Loucy (cell line): ENCODE measurements at regions not wholly inside any gene's neighbourhood (a gene's known extent, or its start where the extent isn't known, plus 50 kb on each side); places are given as distances from the start of the nearest gene placed in this dataset.

Source experiments
- EZH2phosphoT487 ChIP-seq: fragments of 200-600 bp; IDR thresholded peaks from 2 replicates; pipeline ENCODE4 v1.6.1; 2018; ENCODE audit warnings: antibody characterized with exemption, mild to moderate bottlenecking, moderate library complexity, borderline replicate concordance
- TF ChIP-seq, protein P1 (sequence below): fragments of 200-600 bp; sonication (generic); conservative IDR thresholded peaks from 2 replicates; pipeline ENCODE4 v1.5.1; 2014; ENCODE audit warnings: mild to moderate bottlenecking, antibody characterized with exemption, low read length

DNA sequence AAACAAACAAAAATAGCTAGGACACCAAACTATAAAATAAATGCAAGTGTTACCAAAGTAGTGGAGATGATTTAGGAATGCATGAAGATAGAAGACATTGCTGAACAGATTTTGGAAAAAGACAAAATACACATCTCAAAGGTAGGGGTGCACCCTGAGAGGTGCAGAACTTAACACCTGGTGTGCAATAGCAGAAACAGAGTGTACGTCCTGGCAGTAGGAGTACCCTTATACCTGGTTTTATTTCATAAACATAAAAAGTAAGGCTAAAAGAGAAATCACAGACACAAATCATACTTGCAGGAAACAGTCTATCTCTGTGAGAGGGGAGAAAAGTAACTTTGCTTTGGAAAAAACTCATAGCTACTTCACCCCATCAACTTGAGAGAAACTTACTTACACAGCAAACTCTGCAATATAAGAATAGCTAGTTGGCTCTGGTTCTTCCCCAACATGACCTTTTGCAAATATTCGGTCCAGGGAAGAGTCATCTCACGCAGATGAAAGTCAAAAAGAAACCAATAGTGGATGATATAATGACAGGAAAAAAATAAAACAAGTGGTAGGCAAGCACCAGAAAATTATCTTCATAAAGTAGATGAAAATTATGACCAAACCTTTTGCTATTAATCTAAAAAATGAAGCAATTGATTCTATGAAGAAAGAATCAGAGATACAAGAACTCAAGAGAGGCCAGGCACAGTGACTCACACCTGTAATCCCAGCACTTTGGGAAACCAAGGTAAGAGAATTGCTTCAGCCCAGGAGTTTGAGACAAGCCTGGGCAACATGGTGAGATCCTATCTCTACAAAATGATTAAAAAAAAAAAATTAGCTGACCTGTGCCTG lies 108.9 kb upstream of the BNIP2 start:
- TF ChIP-seq, protein P1, sequence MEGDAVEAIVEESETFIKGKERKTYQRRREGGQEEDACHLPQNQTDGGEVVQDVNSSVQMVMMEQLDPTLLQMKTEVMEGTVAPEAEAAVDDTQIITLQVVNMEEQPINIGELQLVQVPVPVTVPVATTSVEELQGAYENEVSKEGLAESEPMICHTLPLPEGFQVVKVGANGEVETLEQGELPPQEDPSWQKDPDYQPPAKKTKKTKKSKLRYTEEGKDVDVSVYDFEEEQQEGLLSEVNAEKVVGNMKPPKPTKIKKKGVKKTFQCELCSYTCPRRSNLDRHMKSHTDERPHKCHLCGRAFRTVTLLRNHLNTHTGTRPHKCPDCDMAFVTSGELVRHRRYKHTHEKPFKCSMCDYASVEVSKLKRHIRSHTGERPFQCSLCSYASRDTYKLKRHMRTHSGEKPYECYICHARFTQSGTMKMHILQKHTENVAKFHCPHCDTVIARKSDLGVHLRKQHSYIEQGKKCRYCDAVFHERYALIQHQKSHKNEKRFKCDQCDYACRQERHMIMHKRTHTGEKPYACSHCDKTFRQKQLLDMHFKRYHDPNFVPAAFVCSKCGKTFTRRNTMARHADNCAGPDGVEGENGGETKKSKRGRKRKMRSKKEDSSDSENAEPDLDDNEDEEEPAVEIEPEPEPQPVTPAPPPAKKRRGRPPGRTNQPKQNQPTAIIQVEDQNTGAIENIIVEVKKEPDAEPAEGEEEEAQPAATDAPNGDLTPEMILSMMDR = no peak
- TF ChIP-seq EZH2phosphoT487 = no peak
